ENCODE measurements at regions not wholly inside any gene's neighbourhood (a gene's known extent, or its start where the extent isn't known, plus 50 kb on each side); places are given as distances from the start of the nearest gene placed in this dataset.

DNA sequence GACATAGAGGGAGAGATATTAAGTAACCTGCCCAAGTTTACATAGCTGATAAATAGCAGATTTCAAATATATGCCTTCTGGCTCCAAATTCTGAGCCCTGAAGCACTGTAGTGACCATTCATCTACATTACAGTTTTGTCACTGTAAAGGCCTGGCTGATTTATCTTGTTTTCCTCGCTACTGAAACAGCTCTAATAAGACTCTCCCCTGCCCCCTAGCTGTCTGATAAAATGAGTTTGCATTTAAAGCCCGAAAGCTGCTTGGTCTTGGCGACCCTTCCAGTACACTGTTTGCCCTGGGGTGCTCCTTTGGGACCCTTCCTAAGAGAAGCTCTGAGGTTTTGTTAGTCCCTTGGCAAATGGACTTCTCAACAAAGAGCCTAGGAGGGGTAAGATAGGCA lies 59.7 kb upstream of the RAB11FIP2 start:
- TF ChIP-seq, protein P1, sequence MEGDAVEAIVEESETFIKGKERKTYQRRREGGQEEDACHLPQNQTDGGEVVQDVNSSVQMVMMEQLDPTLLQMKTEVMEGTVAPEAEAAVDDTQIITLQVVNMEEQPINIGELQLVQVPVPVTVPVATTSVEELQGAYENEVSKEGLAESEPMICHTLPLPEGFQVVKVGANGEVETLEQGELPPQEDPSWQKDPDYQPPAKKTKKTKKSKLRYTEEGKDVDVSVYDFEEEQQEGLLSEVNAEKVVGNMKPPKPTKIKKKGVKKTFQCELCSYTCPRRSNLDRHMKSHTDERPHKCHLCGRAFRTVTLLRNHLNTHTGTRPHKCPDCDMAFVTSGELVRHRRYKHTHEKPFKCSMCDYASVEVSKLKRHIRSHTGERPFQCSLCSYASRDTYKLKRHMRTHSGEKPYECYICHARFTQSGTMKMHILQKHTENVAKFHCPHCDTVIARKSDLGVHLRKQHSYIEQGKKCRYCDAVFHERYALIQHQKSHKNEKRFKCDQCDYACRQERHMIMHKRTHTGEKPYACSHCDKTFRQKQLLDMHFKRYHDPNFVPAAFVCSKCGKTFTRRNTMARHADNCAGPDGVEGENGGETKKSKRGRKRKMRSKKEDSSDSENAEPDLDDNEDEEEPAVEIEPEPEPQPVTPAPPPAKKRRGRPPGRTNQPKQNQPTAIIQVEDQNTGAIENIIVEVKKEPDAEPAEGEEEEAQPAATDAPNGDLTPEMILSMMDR (conservative IDR thresholded peaks at IDR 0.05; ENCODE audit: low read depth, low read length), result peak; percentile 63
- no peak for TF ChIP-seq EZH2 (IDR thresholded peaks at IDR 0.05; ENCODE audit: borderline replicate concordance, low read depth, low read length, poor library complexity, severe bottlenecking)

All from A673 (cell line).